TTC549 (cell line): ENCODE measurements at regions not wholly inside any gene's neighbourhood (a gene's known extent, or its start where the extent isn't known, plus 50 kb on each side); places are given as distances from the start of the nearest gene placed in this dataset.

ENCODE experiments used
- FAIRE-seq: peaks from 2 replicates; lab custom pipeline; 2012; peaks lifted over from hg19 to GRCh38; lab: Jason Lieb, UNC

DNA sequence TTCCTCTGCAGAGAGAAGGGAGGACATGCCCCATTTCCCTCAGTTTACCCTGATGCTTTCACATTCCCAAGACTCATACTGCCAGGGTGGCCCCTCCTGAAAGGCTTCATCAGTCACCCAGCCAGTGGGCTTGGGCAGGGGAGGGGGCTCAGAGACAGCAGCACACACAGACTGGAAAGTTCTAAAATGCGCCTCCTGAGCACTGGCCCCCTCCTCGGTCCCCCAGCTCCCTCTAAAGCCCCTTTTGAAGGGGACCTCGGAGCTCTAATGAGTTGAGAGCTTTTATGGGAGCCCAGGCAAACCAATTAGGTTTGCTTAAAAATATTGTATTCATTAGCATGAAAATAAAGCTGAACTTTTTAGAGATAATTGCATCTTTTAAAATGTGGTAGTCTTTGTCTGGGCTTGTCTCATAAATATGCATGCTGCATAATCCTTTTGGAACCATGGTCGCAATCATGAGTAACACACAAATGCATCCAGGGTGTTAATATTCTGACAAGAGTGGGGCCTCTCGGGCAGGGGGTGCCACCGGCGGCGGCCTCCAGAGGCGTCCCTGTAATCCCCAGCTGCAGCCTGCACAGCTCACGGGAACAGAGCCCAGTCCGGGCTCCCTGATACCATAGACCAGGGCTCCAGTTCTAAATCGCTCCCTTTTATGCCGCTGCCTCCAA lies 78.5 kb downstream of the RPLP1 start:
- no peak for FAIRE-seq

DNA sequence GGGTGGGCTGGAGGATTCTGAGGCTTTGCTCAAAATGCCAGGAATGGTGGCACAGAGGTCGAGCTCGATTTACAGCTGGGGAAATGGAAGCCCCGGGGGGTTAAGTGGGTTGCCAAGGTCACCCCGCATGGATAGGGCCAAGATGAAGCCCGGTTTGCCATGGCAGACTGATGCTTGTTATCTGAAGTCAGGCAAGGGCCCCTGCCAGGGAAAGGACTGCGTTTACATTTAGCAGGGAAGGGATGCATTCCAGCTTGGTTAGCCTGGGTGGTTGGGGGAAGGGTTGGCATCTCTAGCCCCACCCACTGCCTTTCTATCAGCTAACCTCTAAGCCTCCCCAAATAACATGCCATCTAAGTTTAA lies 79.0 kb downstream of the RPLP1 start:
- FAIRE-seq = no peak

- no peak for FAIRE-seq
Observed at GRCh38 chr15:69532066-69532465, 79.4 kb downstream of the RPLP1 start.

- no peak for FAIRE-seq
Observed at GRCh38 chr15:69532856-69533255, 80.2 kb downstream of the RPLP1 start.

GRCh38 chr15:69533522-69533921 lies 80.9 kb downstream of the RPLP1 start:
- no peak for FAIRE-seq

- no peak for FAIRE-seq
Observed at GRCh38 chr15:69535101-69535638, 82.6 kb downstream of the RPLP1 start.

- FAIRE-seq = no peak
Observed at GRCh38 chr15:69535998-69536397, 83.4 kb downstream of the RPLP1 start.

DNA sequence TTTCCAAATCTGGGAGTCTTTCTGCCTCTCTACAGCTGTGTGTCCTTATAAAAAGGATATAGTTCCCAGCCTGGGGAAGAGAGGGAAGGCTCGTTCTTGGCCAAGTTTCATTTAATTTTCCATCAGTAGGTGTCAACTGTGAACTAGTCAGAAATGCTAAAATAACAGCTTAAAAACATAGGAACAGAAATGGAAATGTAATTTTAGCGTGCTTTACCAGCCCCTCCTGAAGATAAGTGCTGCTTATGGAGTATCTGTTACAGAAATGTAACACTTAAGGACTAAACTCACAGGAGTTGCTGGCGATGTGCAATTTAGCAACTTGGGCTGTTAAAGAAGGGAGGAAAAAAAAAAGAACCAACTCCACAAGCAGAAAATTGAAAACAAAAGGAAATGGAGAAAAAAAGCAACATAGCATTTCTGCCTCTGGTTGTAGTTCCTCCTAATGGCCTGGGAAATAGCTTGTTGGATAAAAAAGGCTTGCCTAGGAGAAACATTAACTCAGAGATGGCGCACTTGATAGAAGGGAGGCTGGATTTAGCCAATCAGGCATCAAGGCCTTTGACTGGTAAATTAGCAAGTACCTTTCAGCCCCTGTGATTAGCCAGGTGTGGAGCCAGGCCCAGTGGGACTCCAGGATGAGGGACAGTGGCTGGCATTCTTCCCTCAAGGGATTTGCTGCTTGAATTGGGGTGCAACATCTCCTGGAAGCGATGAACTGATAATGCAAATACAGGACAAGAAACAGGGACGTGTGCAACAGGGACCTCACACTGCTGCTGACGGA lies 84.3 kb downstream of the RPLP1 start:
- FAIRE-seq = no peak

GRCh38 chr15:69537901-69538300 lies 85.3 kb downstream of the RPLP1 start:
- no peak for FAIRE-seq

DNA sequence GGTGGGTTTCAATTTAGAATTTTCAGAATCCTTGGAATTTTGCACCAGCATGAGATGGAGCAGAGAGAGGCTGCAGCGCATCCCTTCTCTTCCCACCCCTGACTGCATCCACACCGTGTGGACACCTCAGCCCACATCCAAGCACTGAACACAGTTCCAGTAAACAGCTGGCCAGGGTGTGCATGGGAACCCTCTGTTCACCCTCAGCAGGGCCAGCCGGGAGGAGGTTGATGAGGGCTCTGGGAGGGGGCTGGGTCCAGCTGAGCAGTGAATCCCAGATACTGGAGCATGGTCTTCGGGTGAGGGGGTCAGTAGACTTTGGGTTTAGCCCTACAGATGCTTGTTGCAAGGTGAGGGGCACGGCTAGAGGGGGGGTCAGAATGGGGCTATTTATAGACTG lies 85.8 kb downstream of the RPLP1 start:
- FAIRE-seq = no peak

DNA sequence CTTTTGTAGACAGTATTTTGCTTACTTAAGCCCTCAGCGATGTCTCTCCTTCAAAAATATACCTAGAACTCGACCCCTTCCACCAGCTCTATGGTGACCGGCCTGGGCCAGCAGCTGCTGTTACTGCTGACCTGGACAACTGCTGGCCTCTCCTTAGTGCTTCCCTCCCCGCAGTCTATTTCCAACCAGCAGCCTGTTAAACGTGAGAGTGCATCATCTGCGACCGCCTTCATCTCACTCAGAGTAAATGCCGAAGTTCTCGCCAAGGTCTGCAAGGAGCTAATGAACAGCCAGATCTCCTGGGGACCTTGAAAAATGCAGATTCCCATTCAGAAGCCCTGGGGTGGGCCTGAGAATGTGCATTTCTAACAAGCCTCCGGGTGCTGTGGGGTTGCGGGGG lies 86.7 kb downstream of the RPLP1 start:
- no peak for FAIRE-seq

GRCh38 chr15:69540622-69541021 lies 88.0 kb downstream of the RPLP1 start:
- FAIRE-seq = no peak

- FAIRE-seq = no peak
Observed at GRCh38 chr15:69542028-69542427, 89.4 kb downstream of the RPLP1 start.

GRCh38 chr15:69543681-69544364 lies 91.2 kb downstream of the RPLP1 start:
- no peak for FAIRE-seq

- FAIRE-seq = no peak
Observed at GRCh38 chr15:69544365-69545113, 91.9 kb downstream of the RPLP1 start.

DNA sequence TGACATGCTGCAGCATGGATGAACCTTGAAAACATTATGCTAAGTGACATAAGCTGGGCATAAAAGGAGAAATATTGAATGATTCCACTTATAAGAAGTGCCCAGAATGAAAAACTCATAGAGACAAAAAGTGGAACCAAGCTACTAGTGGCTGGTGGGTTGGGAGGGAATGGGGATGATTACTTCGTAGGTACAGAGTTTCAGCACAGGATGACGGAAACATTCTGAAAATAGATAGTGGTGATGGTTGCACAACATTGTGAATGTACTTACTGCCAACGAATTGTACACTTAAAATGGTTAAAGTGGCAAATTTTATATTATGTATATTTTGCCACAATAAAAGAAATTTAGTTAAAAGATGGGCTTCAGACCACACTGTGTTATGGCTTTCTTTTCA lies 93.6 kb downstream of the RPLP1 start:
- FAIRE-seq = no peak

DNA sequence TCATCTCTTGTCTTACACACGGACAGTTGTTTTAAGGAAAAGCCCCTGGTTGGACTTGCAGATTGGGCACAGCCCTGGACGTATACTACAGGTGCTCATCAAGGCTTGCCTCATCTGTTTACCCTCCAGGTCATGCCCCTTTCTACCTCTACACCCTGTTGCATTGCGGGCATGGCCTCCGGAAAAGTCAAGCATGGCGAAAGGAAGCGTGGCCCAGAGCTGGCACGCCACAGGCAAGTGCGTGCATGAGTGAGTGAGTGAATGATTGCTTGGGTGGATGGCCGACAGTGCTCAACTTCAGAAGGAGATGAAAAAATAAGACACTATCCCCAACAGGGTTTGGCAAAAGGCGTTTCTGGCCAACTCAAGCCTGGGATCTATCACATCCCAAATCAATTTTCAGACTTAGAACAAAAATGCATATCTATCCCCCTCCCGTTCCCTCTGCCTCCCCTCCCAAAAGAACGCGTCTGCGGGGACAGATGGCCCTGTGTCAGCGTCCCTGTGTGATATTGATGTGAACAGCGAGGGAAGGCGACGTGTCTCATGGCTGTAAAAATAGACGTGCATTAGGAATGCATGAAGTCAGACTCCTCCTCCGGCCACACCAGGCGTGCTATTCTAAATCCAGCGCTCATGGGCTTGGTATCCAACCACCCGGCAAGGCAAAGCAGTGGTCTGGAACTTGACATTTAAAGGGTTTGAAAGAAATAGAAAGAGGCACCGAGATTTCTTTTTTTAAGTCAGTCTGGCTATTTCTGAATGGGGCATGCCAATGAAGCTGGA lies 96.0 kb downstream of the RPLP1 start:
- no peak for FAIRE-seq

DNA sequence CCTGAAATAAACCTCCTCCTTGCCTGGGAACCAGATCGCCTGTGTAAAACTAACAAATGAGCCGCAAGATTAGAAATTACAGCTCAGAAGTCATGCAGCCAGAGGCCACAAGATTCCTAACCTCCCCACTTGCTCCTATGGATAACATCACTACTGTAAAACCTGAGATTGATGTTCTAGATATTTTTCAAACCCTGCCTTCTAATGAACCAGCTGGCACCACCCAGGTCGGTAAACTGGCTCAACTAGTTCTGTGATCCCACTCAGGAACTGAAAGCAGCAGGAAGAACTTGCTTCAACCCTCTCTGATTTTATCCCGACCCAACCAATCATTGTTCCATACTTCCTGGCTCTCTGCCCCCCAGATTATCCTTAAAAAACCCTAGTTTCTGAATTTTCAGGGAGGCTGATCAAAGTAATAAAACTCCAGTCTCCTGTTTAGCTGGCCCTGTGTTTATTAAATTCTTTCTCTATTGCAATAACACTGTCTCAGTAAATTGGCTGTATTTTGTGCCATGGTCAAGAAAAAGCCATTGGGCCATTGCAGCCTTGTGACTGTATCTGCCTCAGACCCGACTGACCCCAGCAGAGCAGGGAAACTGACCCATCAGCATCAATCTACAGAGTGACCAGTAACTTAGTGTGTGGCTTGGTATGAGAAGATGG lies 98.9 kb downstream of the RPLP1 start:
- FAIRE-seq = no peak

DNA sequence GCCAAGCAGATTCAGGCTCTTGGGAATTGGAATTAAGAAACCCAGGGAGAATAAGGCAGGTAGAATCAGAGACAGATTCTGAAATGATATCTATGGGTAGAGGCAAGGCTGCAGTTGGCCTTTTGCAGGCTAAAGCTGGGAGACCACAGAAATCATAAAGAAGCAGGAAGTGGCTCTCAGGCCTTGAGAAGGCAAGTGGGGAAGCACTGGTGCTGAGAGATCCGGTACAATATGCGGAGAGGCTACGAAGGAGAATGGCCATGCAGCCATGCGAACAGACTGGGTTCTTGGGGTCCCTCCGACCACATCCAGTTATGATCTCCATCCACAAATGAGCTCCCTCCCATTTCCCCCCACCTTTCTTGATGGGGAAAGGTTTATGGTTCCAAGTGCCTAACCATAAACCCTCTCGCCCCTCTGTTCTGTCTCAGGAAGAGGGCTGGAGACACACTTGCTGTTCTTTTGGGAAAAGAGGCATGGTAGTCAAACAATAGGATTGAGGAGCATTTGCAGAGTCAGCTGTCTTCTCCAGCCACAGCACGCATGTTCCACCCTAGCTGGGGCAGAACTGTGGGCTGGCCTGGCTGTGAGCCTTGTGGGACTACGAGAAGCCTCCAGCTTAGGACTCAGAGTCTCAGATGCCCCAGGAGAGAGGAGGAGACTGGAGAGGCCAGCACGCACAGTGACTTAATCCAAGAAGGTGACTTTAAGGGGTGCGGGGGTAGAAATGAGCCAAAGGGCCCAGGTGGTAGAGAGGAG lies 99.6 kb downstream of the RPLP1 start:
- no peak for FAIRE-seq

DNA sequence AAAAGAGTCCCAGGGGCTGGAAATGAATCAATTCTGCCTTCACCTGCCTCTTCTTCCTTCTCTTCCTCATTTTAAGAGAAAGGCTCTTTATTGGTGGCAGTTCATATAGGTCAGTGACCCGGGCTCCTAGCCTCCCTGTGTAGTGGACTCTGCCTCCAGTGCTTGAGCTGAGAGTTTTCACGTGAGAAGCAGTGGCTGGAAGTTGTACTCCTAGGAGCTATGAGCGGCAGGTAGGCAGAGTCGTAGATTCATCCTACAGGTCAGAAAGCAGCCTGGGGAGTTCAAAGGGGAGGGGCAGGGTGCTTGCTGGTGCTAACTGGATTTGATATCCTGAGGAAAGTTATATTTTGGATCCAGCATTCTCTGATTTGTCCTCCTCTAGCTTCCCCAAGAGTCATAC lies 101.1 kb downstream of the RPLP1 start:
- FAIRE-seq = no peak
